Breast epithelium (tissue), 3 donors: ENCODE measurements at regions not wholly inside any gene's neighbourhood (a gene's known extent, or its start where the extent isn't known, plus 50 kb on each side); places are given as distances from the start of the nearest gene placed in this dataset.

Source experiments
- POLR2A ChIP-seq: fragments of 450-650 bp; IDR thresholded peaks from one replicate; pipeline ENCODE4 v1.6.1; 2016; ENCODE audit warnings: antibody characterized with exemption, mild to moderate bottlenecking, moderate library complexity
- POLR2AphosphoS5 ChIP-seq, 3 donors: sonication (generic); formaldehyde crosslinking; IDR thresholded peaks; one replicate each; pipeline ENCODE4 v1.6.1; 2017; ENCODE audit warnings: antibody characterized with exemption in 3 of 3
- TF ChIP-seq, protein P1 (sequence below), 3 donors: fragments of 450-650 bp; IDR thresholded peaks; one replicate each; pipeline ENCODE4 v1.5.1; 2016 to 2017; ENCODE audit warnings: antibody characterized with exemption in 3 of 3, mild to moderate bottlenecking in 3 of 3, moderate library complexity in 3 of 3

DNA sequence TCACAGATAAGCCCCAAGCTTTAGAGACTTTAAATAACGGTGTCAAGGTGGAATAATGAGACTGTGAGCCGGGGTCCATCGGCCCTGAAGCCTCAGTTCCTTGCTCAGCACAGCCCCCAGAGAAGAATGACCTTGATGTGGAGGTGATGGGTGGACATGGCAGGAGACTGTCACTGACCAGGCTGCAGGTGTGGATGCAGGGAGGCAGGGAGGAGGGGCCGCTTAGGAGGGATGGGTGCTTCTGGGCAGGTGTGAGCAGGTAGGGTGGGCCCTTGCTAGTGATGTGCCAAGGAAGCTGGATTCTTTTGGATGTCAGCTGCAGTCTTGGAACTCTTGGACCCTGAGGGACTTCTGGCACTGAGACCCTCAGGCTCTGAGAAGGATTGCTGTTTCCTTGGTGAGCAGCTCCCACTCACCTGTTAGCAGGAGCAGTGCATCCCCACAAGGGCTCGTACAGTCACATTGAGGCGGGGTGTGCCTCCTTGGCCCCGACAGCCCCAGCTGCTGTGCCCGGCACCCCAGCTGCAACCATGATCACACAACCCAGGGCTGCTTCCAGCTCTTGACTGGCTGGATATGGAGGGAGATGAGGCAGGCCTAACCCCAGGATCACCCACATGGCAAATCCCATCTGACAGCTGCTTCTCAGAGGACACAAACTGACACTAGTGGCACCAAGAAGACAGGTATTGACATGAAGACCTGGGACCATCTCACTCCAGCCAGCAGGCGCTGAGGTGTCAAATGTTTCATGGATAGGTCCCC is 209.8 kb upstream of the HDAC4 start:
- TF ChIP-seq, protein P1, sequence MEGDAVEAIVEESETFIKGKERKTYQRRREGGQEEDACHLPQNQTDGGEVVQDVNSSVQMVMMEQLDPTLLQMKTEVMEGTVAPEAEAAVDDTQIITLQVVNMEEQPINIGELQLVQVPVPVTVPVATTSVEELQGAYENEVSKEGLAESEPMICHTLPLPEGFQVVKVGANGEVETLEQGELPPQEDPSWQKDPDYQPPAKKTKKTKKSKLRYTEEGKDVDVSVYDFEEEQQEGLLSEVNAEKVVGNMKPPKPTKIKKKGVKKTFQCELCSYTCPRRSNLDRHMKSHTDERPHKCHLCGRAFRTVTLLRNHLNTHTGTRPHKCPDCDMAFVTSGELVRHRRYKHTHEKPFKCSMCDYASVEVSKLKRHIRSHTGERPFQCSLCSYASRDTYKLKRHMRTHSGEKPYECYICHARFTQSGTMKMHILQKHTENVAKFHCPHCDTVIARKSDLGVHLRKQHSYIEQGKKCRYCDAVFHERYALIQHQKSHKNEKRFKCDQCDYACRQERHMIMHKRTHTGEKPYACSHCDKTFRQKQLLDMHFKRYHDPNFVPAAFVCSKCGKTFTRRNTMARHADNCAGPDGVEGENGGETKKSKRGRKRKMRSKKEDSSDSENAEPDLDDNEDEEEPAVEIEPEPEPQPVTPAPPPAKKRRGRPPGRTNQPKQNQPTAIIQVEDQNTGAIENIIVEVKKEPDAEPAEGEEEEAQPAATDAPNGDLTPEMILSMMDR (IDR thresholded peaks at IDR 0.05), result no peak
- TF ChIP-seq POLR2A (no peak), POLR2AphosphoS5 (IDR thresholded peaks at IDR 0.05) (no peak)
